HepG2 (cell line): ENCODE measurements at regions not wholly inside any gene's neighbourhood (a gene's known extent, or its start where the extent isn't known, plus 50 kb on each side); places are given as distances from the start of the nearest gene placed in this dataset.
A peak's percentile ranks its signal among the peaks of the same experiment; 100 is the strongest.

Experiments
- ATF6 ChIP-seq: sonication (generic); formaldehyde crosslinking; conservative IDR thresholded peaks from 2 replicates; pipeline ENCODE4 v1.4.0; 2020; ENCODE audit warnings: missing genetic modification reagents
- HMGA1 ChIP-seq: sonication (generic); formaldehyde crosslinking; conservative IDR thresholded peaks from 2 replicates; pipeline ENCODE4 v1.4.0; 2020; ENCODE audit warnings: missing genetic modification reagents
- KAT7 ChIP-seq: IDR thresholded peaks from 2 replicates; pipeline ENCODE4 v1.6.1; 2018; ENCODE audit warnings: borderline replicate concordance, missing compliant biosample characterization
- MTA3 ChIP-seq: sonication (generic); formaldehyde crosslinking; IDR thresholded peaks from 2 replicates; pipeline ENCODE4 v1.4.0; 2020; ENCODE audit warnings: missing genetic modification reagents
- TERF1 ChIP-seq: sonication (generic); formaldehyde crosslinking; IDR thresholded peaks from 2 replicates; pipeline ENCODE4 v1.8.0; 2022; ENCODE audit warnings: mild to moderate bottlenecking, missing genetic modification reagents, moderate library complexity
- ZNF18 ChIP-seq: sonication (generic); formaldehyde crosslinking; IDR thresholded peaks from 2 replicates; pipeline ENCODE4 v1.8.0; 2022; ENCODE audit warnings: mild to moderate bottlenecking, missing genetic modification reagents; ENCODE audit not compliant: insufficient replicate concordance
- ZNF281 ChIP-seq: sonication (generic); formaldehyde crosslinking; IDR thresholded peaks from 2 replicates; pipeline ENCODE4 v1.4.0; 2020; ENCODE audit warnings: missing genetic modification reagents, borderline replicate concordance
- ZNF318 ChIP-seq: sonication (generic); formaldehyde crosslinking; IDR thresholded peaks from 2 replicates; pipeline ENCODE4 v1.4.0; 2020; ENCODE audit warnings: mild to moderate bottlenecking, missing genetic modification reagents
- ZNF484 ChIP-seq: sonication (generic); formaldehyde crosslinking; IDR thresholded peaks from 2 replicates; pipeline ENCODE4 v1.5.1; 2020; ENCODE audit warnings: mild to moderate bottlenecking, low read depth, missing genetic modification reagents, borderline replicate concordance
- ZNF510 ChIP-seq: sonication (generic); formaldehyde crosslinking; IDR thresholded peaks from 2 replicates; pipeline ENCODE4 v1.4.0; 2020; ENCODE audit warnings: low read depth, mild to moderate bottlenecking, missing genetic modification reagents
- ZNF530 ChIP-seq: sonication (generic); formaldehyde crosslinking; IDR thresholded peaks from 2 replicates; pipeline ENCODE4 v1.5.0; 2020; ENCODE audit warnings: low read depth, mild to moderate bottlenecking, missing genetic modification reagents
- ZNF563 ChIP-seq: sonication (generic); formaldehyde crosslinking; IDR thresholded peaks from 2 replicates; pipeline ENCODE4 v1.8.0; 2022; ENCODE audit warnings: mild to moderate bottlenecking, moderate library complexity, missing genetic modification reagents

GRCh38 chr16:10318798-10319500 is 66.9 kb upstream of the ATF7IP2 start (continued):
- TF ChIP-seq ZNF281 (CRISPR knock-in tag) (peak; percentile 70; the same call in 1 of the 2 replicates), ZNF18 (CRISPR knock-in tag) (no peak), ZNF563 (CRISPR knock-in tag) (no peak), ZNF484 (CRISPR knock-in tag) (no peak), HMGA1 (no peak), ZNF530 (CRISPR knock-in tag) (no peak), ZNF318 (CRISPR knock-in tag) (no peak), ATF6 (CRISPR knock-in tag) (peak; percentile 93; the same call in 1 of the 2 replicates), ZNF510 (no peak), MTA3 (CRISPR knock-in tag) (no peak), KAT7 (CRISPR knock-in tag) (no peak; the same call in 1 of the 2 replicates), TERF1 (CRISPR knock-in tag) (no peak)
